HG02798 (cell line): ENCODE measurements at regions not wholly inside any gene's neighbourhood (a gene's known extent, or its start where the extent isn't known, plus 50 kb on each side); places are given as distances from the start of the nearest gene placed in this dataset.
"Not testable (repeated sequence)": the region's sequence is repeated elsewhere in the genome, so short reads cannot be mapped to it uniquely, and the experiment has no call there.

Experiments
- ATAC-seq: cut with Tn5 transposase; IDR thresholded peaks from one replicate; pipeline ENCODE4 v1.9.1; 2021; ENCODE audit warnings: mild to moderate bottlenecking; ENCODE audit not compliant: unreplicated experiment, poor library complexity

- no peak for ATAC-seq
These were observed 202.2 kb downstream of the EXOC5 start for GRCh38 chr14:57066463-57066862.

- no peak for ATAC-seq
These were observed 207.5 kb downstream of the EXOC5 start for GRCh38 chr14:57061009-57061711.

GRCh38 chr14:57060276-57060955, 208.3 kb downstream of the EXOC5 start:
- peak; percentile 94 for ATAC-seq

- no peak for ATAC-seq
These were observed 210.4 kb downstream of the EXOC5 start for GRCh38 chr14:57058319-57058718.

GRCh38 chr14:57057803-57058202, 210.9 kb downstream of the EXOC5 start:
- no peak for ATAC-seq

GRCh38 chr14:57056522-57056921, 212.2 kb downstream of the EXOC5 start:
- ATAC-seq, result not testable (repeated sequence)

GRCh38 chr14:57052705-57053302, 215.9 kb downstream of the EXOC5 start:
- no peak for ATAC-seq

GRCh38 chr14:57051633-57052032, 217.1 kb downstream of the EXOC5 start:
- no peak for ATAC-seq

GRCh38 chr14:57049848-57050247, 218.9 kb downstream of the EXOC5 start:
- ATAC-seq, result no peak

GRCh38 chr14:57046175-57046574, 222.5 kb downstream of the EXOC5 start:
- ATAC-seq, result no peak

GRCh38 chr14:57044101-57044973, 224.4 kb downstream of the EXOC5 start:
- not testable (repeated sequence) for ATAC-seq

- no peak for ATAC-seq
These were observed 228.4 kb upstream of the OTX2 start for GRCh38 chr14:57038689-57039088.

- ATAC-seq, result no peak
These were observed 221.2 kb upstream of the OTX2 start for GRCh38 chr14:57031474-57031873.

GRCh38 chr14:57029620-57030253, 219.5 kb upstream of the OTX2 start:
- no peak for ATAC-seq

GRCh38 chr14:57025456-57025855, 215.2 kb upstream of the OTX2 start:
- no peak for ATAC-seq

- no peak for ATAC-seq
These were observed 212.3 kb upstream of the OTX2 start for GRCh38 chr14:57022608-57023007.

GRCh38 chr14:57018065-57018464, 207.8 kb upstream of the OTX2 start:
- ATAC-seq, result no peak

- ATAC-seq, result no peak
These were observed 203.7 kb upstream of the OTX2 start for GRCh38 chr14:57013987-57014386.

- ATAC-seq, result no peak
These were observed 199.6 kb upstream of the OTX2 start for GRCh38 chr14:57009585-57010515.
